NCI-H1436 treated with DMSO at 0.1 percent for 48 hours (cell line): ENCODE measurements at regions not wholly inside any gene's neighbourhood (a gene's known extent, or its start where the extent isn't known, plus 50 kb on each side); places are given as distances from the start of the nearest gene placed in this dataset.

Experiments
- DNase-seq: peaks from one replicate; lab custom pipeline; 2025; lab: John Stamatoyannopoulos, UW

- no peak for DNase-seq
Observed at GRCh38 chr21:24729568-24729967, 877.7 kb downstream of the MRPL39 start.

GRCh38 chr21:24727803-24728440 lies 879.4 kb downstream of the MRPL39 start:
- DNase-seq: no peak

GRCh38 chr21:24716281-24716918 lies 890.9 kb downstream of the MRPL39 start:
- no peak for DNase-seq

- DNase-seq: no peak
Observed at GRCh38 chr21:24714646-24715200, 892.6 kb downstream of the MRPL39 start.

- no peak for DNase-seq
Observed at GRCh38 chr21:24705201-24705600, 902.1 kb downstream of the MRPL39 start.

- no peak for DNase-seq
Observed at GRCh38 chr21:24693779-24694178, 913.5 kb downstream of the MRPL39 start.

GRCh38 chr21:24681456-24681855 lies 925.8 kb downstream of the MRPL39 start:
- DNase-seq: no peak

- DNase-seq: no peak
Observed at GRCh38 chr21:24671901-24672300, 935.4 kb downstream of the MRPL39 start.

GRCh38 chr21:24658926-24659325 lies 948.4 kb downstream of the MRPL39 start:
- no peak for DNase-seq

- DNase-seq: no peak
Observed at GRCh38 chr21:24658026-24658425, 949.3 kb downstream of the MRPL39 start.

GRCh38 chr21:24649691-24650090 lies 957.6 kb downstream of the MRPL39 start:
- DNase-seq: no peak

GRCh38 chr21:24636696-24637095 lies 970.6 kb downstream of the MRPL39 start:
- no peak for DNase-seq

GRCh38 chr21:24634749-24635148 lies 972.5 kb downstream of the MRPL39 start:
- no peak for DNase-seq

- DNase-seq: no peak
Observed at GRCh38 chr21:24628536-24628935, 978.7 kb downstream of the MRPL39 start.

- DNase-seq: no peak
Observed at GRCh38 chr21:24628046-24628445, 979.2 kb downstream of the MRPL39 start.

- no peak for DNase-seq
Observed at GRCh38 chr21:24617819-24618218, 989.5 kb downstream of the MRPL39 start.

- DNase-seq: no peak
Observed at GRCh38 chr21:24594082-24594481, 1013.2 kb downstream of the MRPL39 start.

- DNase-seq: no peak
Observed at GRCh38 chr21:24590261-24590660, 1017.0 kb downstream of the MRPL39 start.

GRCh38 chr21:24583473-24583872 lies 1023.8 kb downstream of the MRPL39 start:
- DNase-seq: no peak

- DNase-seq: no peak
Observed at GRCh38 chr21:24577301-24577700, 1030.0 kb downstream of the MRPL39 start.

GRCh38 chr21:24561291-24561690 lies 1046.0 kb downstream of the MRPL39 start:
- DNase-seq: no peak

GRCh38 chr21:24552491-24552890 lies 1054.8 kb downstream of the MRPL39 start:
- no peak for DNase-seq

GRCh38 chr21:24545807-24546361 lies 1061.4 kb downstream of the MRPL39 start:
- no peak for DNase-seq
